GM18502 (cell line): ENCODE measurements at regions not wholly inside any gene's neighbourhood (a gene's known extent, or its start where the extent isn't known, plus 50 kb on each side); places are given as distances from the start of the nearest gene placed in this dataset.

Experiments
- ATAC-seq: cut with Tn5 transposase; IDR thresholded peaks from one replicate; pipeline ENCODE4 v1.9.1; 2021; ENCODE audit warnings: mild to moderate bottlenecking; ENCODE audit not compliant: unreplicated experiment, poor library complexity

DNA sequence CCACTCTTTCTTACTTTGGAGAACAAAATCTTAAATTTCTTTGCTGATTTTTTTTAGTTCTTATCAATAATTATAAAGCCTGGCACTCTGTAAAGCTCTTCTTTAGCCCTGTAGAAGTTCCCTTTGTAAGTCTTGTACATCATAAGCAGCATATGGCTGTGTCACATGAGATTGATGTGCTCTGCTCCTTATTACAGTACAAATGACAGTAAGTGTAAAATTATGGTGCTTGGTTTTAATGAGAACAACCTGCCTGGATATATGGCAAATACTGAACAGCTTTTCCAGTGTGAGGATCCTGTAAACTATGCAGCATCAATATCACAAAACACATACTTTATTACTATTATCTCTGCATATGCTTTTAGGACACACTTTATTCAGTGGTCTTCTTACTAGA is 145.9 kb upstream of the GNPDA2 start:
- no peak for ATAC-seq

DNA sequence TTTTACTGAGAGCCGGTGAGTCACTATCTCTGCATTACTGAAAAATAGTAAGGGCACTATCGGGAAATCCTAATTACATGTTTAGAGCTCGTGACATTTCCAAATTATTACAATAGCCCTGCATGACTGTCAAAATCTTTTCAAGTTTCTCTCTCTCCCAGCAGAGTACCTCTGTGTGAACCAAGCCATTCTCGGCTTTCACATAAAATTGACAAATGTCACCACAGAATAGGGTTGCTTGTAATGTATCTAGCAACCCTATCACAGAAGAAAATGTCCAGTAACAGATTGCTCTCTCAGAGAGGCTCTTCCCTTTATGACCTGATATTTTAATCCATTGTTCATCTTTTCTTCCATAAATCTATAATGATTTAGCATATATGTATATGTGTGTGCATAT is 144.8 kb upstream of the GNPDA2 start:
- no peak for ATAC-seq

DNA sequence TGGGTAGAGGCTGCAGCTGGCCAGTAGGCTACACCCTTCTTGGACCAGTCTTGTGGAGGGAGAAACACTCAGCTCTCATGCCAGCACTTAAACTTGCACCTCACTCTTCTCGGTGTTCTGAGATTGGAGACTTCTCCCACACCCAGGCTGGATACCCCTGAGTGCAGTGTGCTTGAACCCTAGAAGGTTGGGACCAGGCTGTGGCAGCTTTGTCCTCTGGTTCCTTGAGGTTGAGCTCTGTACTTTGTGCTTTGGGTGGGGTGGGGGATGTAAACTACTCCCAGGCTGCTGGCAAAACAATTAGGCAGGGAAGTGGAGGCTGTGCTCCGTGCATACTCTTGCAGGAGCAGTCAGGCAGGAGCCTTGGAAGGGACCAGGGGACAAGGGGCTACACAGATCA is 143.6 kb upstream of the GNPDA2 start:
- no peak for ATAC-seq

DNA sequence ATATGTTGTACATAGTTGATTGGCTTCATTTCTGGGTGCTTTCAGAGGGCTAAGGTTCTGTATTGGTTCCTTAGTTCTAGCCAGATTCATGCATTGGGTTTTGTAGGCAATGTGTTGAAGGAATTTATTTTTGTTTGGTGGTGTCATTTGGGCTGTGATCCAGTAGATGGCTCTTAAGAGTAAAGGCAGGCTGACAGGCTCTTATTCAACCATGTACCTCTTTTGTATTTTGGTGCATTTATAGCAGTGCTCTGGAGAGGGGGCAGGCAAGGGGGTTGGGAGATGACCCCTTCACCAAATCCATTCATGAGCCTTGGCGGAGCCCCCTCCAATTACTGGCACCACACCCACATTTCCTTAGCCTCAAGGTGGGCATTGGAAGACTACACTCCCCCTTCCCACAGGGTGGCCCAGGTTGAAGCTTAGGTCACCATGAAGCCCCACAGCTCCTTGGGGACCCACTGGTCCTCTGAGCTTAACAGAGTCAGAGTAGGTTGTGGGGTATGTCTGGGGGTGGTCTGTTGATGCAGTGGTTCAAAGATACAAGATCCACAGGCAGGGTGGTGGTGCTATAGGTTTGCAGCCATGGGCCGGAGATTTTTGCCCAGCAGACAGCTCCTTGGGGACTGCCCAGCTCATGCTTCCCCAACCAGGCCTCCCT is 143.0 kb upstream of the GNPDA2 start:
- no peak for ATAC-seq

GRCh38 chr4:44861756-44862155 is 135.4 kb upstream of the GNPDA2 start:
- no peak for ATAC-seq

DNA sequence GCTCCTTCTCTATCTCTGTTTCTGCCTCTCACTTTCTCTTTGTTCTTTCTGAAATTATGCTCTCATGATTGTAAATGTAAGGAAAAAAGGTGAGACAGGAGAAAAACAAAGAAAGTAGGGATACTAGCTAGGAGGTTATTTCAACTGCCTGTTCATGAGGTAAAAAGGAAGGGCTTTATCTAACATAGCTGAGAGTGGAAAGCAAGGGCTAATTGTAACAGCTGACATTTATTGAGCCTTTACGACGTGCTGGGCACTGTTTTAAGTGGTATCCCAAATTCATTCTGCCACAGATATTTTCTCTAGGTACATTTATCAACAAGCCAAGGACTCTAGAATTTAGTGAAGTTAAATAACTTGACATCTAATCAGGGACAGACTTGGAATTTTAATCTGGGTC is 133.1 kb upstream of the GNPDA2 start:
- ATAC-seq = no peak

GRCh38 chr4:44848466-44848865 is 122.1 kb upstream of the GNPDA2 start:
- ATAC-seq = no peak

DNA sequence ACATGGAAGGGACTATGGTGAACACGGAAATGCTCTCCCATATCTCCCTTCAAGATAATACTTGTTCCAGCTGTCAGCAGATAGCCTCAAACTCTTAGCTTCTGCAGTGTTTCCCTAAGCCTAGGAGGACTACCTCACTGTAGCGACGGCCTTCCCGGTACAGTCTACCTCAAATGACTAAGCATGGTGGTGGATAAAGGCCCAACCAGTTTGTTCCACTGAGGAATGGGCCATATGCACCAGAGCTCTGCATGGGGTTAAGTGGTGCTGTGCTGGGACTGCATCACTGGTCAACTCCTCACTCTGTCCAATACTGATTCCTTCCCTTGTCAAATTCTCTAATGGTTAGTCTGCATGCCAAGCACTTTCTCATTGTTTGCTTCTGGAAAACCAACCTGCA is 119.6 kb upstream of the GNPDA2 start:
- ATAC-seq = no peak

- no peak for ATAC-seq
Observed at GRCh38 chr4:44845309-44845708, 119.0 kb upstream of the GNPDA2 start.

DNA sequence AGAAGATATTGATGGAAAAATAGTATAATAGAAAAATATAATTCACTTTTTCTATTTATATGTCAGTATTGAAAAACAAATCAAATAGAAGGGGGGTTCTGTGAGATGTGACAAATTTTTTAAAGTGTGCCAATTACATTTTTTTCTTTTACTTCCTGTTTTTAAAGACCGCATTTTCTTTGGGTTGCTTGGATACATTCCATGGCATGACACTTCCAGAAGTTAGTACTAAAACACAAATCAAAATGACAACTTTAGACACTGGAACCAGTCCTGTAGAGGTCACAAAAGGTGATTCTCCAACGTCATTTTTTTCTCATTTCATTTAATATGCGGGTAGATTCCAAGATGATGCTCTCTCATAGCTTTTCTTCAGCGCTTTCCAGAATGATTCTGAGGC is 116.2 kb upstream of the GNPDA2 start:
- ATAC-seq = no peak

DNA sequence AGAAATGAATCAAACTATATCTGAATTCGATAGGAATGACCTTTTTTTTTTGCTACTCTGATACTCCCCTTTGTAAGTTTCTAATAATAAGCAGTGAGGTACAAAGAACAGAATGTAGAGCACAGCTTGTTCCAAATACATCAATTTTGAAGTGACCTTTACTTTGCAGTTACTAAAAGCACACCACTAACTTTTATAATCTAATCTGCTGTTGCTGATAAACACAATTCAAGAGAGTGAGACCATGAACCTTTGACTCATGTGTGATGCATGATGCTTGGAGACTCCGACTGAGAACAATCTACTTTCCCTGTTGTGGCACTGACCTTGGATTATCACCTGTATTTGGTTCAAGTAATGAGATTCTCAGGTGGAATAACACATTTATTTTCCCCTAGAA is 91.6 kb upstream of the GNPDA2 start:
- ATAC-seq = no peak

GRCh38 chr4:44806071-44806470 is 79.7 kb upstream of the GNPDA2 start:
- no peak for ATAC-seq

GRCh38 chr4:44804301-44804700 is 77.9 kb upstream of the GNPDA2 start:
- no peak for ATAC-seq

- no peak for ATAC-seq
Observed at GRCh38 chr4:44801384-44801783, 75.0 kb upstream of the GNPDA2 start.

- ATAC-seq = no peak
Observed at GRCh38 chr4:44791831-44792230, 65.5 kb upstream of the GNPDA2 start.

GRCh38 chr4:44777115-44777514 is 50.8 kb upstream of the GNPDA2 start:
- ATAC-seq = no peak
